OCI-M2 (cell line): ENCODE measurements at regions not wholly inside any gene's neighbourhood (a gene's known extent, or its start where the extent isn't known, plus 50 kb on each side); places are given as distances from the start of the nearest gene placed in this dataset.
"Not testable (repeated sequence)": the region's sequence is repeated elsewhere in the genome, so short reads cannot be mapped to it uniquely, and the experiment has no call there.

Source experiments
- DNase-seq: peaks from one replicate; lab custom pipeline; 2025; ENCODE audit not compliant: unreplicated experiment; lab: John Stamatoyannopoulos, UW

DNA sequence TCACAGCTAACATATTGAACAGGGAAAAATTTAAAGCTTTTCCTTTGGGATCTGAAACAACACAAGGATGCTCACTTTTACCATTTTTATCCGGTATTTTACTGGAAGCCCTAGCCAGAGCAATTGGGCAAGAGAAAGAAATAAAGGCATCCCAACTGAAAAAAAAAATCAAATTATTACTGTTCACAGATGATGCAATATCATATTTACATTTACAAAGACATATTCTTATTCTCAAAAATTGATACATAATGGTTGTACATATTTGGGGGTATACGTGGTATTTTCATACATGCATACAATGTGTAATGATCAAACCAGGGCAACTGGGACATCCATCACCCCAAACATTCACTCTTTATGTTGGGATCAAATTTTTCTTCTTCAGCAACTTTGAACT lies 337.0 kb upstream of the SLC7A11 start:
- no peak for DNase-seq

DNA sequence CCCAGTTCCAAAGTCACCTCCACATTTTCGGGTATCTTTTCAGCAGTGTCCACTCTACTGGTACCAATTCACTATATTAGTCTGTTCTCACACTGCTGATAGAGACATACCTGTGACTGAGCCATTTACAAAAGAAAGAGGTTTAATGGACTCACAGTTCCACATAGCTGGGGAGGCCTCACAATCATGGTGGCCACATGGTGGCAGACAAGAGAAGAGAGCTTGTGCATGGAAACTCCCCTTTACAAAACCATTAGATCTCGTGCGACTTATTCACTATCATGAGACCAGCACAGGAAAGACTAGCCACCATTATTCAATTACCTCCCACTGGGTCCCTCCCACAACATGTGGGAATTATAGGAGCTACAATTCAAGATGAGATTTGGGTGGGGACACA lies 335.7 kb upstream of the SLC7A11 start:
- not testable (repeated sequence) for DNase-seq

DNA sequence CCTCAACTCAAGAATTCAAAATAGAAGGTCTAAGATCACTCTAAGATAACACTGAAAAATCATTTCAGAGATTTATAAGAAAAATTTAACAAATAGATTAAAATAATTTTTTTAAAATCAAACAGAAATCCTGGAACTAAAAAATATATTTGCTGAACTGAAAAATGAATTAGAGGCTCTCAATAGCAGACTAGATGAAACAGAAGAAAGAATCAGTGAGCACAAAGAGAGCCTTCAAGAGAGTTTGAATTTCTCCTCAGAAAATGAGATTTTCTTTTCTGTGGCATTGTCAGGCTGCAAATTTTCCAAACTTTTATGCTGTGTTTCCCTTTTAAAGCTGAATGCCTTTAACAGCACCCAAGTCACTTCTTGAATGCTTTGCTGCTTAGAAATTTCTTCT lies 335.0 kb upstream of the SLC7A11 start:
- no peak for DNase-seq

DNA sequence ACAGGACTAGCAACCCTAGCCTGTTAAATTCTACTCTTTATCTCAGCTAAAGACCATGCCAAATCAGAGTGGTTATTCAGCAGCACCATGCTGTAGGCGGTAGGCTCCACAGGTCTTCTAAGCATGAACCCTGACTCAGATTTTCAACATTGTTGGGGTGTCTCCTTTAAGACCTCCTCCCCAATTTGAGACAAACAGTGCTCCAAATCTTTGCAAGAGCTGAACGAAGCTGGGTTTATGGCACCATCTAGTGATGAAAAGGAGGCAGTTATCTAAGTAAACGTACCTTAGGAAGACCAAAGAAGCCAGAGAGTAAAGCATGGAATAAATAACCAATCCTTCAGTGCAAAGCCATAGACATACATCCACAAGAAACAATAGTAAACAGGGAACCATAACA lies 334.5 kb upstream of the SLC7A11 start:
- DNase-seq = no peak

DNA sequence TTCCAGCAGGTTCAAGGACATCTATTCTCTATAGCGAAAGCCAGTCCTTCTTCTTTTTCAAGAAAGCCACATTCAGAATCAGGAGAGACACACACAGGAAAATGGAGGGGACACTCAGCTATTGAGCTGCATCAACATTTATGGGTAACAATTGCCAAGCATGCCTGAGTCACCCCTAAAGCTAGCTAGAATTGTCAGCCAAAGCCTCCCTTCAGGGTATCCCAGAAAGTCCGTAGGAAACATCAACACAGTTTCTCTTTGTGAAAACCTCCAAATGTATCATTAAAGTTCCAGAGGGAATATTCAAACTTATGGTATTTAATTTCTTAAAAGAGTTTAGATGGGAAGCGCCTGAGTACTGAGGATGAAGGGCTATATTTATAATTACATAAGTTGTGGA lies 331.1 kb upstream of the SLC7A11 start:
- no peak for DNase-seq

DNA sequence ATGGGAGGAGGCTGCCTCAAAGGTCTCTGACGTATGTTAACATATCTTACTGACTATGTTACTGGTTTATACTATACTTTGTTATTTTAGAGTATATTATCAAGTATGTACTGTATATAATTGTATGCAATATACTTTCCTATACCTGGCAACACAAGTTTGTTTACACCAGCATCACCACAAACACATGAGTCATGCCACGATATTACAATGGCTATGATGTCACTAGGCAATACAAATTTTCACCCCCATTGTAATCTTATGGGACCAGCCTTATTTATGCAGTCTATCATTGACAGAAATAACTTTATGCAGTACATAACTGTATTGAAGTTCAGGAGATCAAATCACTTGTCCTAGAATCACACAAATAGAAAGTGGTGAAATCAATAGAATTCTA lies 329.9 kb upstream of the SLC7A11 start:
- no peak for DNase-seq

DNA sequence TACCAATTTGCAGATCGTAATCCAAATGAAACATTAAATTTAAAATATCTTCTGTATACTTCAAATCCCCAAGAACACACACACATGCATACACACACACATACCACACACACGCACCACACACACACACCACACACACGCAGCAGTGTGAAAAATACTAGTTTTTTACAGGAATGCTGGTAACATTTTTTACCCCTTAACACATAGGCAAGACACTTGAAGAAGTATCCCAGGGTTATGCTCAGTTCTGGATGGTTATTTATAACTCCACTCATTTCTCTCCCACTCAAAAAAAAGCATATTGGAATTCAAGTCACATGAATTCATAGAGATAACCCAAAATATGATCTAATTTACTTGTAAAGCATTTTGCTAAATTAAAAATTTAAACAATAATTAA lies 325.5 kb upstream of the SLC7A11 start:
- DNase-seq = no peak

DNA sequence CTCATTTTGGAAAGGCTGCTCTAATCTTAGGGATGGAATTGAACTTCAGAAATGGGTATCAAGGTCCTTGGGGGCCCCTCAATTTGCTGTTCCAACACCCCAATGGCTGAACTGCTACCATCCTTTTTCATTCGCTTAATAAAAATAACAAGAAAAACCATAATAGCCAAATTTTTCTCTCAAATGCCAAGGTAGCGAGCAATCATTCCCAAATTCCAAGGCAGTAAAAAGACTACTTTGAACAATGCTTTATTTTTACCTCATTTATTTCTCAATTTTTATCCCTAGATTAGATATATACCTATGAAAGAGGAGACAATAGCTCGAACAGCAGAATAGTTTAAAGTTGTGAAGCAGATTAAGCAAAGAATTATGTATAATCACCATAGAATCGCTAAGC lies 323.4 kb upstream of the SLC7A11 start:
- DNase-seq = no peak

DNA sequence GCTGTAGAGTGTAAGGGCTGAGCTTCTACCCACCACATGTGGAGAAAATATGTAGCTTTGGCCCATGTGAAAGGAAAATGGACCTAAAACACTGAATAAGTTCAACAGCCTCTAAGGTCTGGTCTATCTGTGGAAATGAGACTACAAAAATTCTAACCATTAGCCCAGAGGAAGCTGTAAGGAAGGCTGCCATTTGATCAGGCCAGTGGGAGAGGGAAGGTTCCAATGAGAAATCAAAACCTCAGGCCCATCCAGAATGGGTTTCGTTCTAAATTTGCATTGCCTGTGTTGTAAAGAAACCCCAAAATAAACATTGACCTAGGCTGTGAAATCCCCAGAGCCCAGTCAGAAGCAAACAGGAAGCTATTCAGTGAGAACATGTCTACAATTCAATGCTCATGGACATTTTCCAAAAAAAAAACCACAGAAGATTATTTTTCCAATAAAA lies 320.4 kb upstream of the SLC7A11 start:
- DNase-seq = no peak

DNA sequence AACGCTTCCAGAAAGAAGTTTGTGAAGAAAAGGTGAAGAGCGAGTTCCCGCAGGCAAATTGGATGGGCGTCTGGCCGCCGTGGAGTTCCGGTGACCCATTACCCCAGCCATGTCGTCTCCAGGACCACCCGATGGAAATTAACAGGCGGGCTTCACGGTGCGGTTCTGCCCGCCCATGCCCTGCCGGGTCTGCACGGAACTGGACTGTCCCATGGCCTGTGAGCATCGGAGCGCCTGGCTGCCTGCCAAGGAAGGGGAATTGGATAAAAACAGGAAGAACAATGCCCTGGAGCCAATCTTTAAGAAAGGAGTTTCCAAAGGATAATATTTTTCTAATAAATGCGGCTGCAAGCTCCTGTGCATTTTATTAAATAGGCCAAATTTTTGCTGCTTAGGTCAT lies 319.8 kb upstream of the SLC7A11 start:
- DNase-seq = no peak

DNA sequence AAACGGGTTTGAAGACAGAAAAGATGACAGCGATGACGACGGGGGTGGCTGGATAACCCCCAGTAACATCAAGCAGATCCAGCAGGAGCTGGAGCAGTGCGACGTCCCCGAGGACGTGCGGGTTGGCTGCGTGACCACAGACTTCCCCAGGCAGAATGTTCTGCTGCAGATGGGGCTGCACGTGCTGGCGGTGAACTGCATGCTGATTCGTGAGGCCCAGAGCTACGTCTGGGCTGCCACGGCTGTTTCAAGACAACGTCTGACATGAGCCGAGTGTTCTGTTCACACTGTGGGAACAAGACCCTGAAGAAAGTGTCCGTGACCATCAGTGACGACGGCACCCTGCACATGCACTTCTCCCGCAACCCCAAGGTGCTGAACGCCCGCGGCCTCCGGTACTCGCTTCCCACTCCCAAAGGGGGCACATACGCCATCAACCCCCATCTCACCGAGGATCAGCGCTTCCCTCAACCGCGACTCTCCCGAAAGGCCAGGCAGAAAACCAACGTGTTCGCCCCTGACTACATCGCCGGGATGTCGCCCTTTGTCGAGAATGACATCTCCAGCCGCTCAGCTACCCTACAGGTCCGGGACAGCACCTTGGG lies 319.2 kb upstream of the SLC7A11 start:
- DNase-seq = no peak

DNA sequence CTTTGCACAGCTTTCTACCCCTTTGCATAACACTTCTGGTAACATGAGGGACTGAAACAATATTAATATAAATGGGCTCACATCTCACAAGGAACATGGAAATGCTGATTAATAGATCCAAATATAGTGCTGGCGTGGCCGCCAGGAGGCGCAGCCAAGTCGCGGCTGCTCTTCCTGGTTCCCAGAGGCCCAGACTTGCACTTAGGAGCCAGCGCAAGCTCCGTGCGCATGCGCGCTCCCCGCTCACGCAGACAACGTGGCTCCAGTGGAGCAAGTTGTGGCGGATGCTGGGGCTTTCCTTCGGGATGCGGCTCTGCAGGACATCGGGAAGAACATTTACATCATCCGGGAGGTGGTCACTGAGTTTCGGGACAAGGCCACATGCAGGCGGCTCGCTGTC lies 318.3 kb upstream of the SLC7A11 start:
- no peak for DNase-seq

DNA sequence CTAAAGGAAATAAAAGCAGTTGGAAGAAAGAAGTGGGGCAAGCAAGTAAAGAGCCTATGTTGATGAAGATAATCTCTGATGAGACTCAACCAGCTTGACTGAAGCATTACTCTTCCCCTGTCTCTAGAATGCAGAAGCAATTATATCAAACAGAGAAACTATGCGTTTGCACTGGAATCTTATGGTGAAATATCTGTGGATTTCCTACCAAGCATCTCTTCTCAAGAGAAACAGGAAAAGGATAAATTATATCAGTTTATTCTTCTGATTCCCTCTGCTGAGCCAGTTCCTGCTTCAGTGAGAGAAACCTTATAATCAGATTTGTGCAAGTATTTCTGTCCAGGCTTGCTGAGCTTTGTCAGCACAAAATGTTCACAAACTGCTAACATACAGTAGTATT lies 316.7 kb upstream of the SLC7A11 start:
- no peak for DNase-seq

DNA sequence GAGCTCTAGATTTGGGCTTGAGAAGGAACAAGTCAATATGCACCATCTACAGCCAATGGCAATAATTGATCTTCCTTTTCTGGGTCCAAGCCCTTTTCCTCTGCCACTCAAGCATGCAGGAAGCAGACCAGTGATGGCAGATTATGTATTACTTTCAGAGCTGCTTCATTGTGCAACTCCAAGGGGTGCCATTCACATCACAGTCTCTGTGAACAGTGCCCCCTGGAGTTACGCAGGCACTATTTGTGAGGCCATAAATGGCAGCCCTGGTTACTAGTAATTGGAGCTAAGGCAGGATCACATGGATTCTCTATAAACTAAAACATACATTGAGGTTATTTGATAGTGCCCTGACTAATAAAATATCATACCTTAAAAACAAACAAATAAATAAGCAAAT lies 313.4 kb upstream of the SLC7A11 start:
- no peak for DNase-seq

DNA sequence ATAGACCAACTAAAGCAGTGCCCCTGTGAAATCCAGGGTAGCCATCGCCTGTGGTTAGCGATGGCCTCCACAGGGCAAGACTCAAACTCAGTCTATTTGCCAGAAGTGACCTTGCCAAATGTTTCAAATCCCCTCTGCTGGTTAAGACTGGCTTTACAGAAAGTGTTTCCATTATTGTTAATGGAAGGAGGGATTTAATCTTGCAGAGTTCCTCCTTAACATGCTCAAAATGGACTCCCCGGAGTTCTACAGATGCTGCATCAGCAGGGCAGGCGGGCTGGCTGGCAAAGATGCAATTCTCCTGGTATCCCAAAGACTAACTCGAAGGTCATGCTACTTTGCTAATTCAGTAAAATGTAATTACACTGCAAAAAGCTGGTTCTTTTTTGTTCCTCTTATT lies 313.0 kb upstream of the SLC7A11 start:
- no peak for DNase-seq

DNA sequence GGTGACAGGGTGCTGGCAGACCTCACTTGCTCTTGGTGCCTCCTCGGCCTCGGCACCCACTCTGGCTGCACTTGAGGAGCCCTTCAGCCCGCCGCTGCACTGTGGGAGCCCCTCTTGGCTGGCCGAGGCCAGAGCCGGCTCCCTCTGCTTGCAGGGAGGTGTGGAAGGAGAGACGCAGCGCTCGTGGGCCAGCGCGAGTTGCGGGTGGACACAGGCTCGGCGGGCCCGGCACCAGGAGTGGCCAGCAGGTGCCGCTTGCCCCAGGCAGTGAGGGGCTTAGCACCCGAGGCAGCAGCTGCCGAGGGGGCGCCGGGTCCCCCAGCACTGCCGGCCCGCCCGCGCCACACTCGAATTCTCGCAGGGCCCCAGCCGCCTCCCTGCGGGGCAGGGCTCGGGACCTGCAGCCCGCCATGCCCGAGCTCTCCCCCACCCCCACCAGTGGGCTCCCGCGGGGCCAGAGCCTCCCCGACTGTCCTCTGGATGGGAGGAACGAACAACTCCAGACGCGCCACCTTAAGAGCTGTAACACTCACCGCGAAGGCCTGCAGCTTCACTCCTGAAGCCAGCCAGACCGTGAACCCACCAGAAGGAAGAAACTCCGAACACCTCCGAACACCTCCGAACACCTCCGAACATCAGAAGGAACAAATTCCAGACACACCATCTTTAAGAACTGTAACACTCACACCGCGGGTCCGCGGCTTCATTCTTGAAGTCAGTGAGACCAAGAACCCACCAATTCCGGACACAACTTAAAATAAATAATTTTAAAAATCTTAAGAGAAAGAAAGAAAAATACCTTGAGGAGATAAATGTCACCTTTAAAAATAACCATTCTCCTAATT lies 311.1 kb upstream of the SLC7A11 start:
- no peak for DNase-seq

DNA sequence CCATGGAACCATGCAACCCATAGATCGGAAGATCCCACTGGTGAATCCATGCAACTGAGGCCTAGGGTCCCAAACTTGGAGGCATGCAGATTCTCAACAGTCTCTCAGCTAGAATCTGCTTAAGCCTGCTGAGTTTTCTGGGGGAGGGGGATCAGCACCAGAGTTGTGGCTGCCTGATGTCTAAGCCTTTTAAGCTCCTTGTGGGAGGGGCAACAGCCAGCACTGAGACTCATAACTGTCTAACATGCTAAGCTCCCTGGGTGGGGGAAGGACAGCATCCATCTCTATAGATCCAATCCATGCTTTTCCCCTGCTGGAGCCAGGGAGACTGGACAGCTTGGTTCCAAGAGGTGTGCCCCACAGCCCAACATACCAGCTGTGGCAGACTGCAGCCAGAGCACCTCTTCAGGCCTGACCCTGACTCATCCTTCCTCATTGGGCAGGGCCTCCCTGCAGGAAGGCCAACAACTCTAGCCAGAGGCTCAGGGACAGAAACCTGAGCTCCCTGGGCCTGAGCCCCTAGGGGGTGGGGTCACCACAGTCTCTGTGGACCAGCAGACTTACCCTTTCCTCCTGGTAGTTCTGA lies 300.1 kb upstream of the SLC7A11 start:
- DNase-seq = no peak

DNA sequence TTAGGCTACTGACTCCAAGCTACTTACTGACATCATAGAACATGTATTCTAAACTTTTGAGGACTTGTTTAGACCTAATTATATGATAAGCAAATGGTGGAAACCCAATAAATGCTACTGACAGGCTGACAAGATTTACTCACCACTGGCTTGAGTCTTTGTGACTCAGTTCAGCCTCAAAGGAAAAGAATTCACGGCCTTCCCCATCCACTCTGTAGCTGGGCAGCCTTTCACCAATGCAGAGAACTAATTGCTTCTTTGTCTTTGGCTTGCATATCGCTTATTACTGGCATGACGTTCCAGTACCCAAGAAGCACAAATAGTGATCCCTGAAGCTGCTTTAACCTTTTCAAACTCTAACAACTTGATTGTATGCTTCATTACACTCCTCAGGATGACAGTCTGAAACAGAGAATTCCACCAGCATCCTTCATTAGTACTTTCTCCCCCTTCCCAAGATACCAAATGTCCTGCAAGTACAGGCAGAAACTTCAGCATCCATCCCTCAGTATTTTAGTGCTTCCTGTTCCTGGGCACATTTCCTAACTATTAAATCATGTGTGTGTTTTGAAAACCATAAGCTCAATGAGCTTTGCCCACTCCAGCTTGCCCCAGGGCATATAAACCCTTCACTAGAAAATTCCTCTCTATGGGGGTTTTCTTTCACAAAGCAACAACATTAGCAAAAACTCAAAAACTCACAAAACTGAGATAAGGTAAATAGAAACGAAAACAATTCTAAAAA lies 298.1 kb upstream of the SLC7A11 start:
- DNase-seq = no peak

DNA sequence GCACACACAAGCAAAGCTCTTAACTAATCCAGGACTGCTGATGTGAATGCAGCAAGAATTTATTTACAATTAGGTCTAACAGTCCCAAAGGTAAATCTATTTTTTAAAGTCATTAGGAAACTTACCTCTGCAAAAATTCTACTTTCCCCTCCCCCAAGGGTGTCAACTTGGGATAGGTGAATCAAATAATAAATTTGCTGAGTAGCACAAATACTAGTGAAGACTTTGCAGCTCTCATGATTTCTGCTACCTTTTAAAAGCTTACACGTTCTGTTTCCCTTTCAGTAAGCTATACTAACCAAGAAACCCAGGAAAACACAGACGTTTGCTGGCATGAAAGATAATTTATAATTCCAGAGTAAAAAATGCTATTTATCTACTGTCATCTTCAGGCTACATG lies 296.6 kb upstream of the SLC7A11 start:
- no peak for DNase-seq

DNA sequence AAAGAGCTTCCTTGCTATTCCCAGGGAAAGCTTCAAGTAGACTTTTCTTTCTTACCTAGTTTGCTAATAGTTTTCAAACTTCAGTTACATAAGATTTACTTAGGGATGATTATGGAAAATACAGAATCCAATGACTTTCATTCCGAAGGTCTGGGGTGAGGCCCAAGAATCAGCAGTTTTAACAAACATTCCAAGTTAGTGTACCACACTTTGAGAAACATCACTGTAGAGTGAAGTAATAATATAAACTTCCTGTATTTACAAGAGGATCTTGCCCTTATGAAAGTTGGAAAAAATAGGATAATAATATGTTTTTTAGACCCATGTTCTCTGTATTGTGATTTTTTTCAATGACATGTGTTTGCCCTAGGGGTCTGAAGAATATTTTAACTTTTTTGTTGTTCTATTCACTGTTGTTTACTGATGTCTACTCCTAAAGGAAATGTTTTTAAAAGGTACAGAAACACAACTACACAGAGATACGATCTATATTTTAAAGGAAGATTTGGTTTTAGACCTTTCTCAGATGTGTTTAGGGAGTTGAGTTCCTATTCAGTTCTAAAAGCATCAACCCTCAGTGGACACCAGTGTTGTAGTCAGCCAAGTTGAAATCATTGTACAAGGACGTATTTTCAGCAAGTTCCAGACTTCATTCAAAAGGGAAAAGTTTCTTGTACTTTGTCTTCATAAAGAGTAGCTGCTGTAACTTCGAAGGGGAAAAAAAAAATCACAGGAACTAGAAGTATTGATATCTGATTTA lies 295.8 kb upstream of the SLC7A11 start:
- DNase-seq = no peak

DNA sequence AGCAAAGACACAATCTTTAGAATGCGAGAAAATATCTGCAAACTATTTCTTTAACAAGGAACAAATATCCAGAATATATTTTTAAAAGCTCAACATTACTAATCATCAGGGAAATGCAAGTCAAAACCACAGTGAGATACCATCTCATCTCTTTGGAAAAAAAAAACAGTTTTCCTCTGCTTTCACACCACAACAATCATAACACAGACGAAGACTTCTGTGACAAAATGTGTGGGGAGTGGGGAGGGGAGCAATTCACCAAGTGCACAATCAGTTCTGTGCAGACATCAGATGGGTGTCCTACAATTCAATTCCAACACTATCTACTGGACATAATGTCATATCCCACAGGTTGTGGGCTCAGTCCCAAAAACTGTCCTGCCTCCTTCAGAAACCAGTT lies 293.2 kb upstream of the SLC7A11 start:
- no peak for DNase-seq
